ENCODE measurements at regions not wholly inside any gene's neighbourhood (a gene's known extent, or its start where the extent isn't known, plus 50 kb on each side); places are given as distances from the start of the nearest gene placed in this dataset.

GRCh38 chr5:155952486-155953089, 374.4 kb upstream of the SGCD start:
- Histone ChIP-seq H3K79me2 (ENCODE audit: control insufficient read depth in 1 of 2, insufficient read depth in 2 of 2, low read length in 2 of 2) (no peaks in the 10 kb centered on the region), H4K20me1 (replicated peaks in 1 of 2; ENCODE audit: control insufficient read depth in 1 of 2, insufficient read depth in 2 of 2, low read length in 2 of 2) (no peaks in the 10 kb centered on the region), H3K23ac (ENCODE audit: insufficient read length) (no peak overlapping the region), H4K5ac (ENCODE audit: insufficient read length, low read depth, low read length) (no peak overlapping the region), H2BK15ac (ENCODE audit: low read length) (no peak overlapping the region), H3K27ac (ENCODE audit: low read depth, low read length) (no peak overlapping the region), H4K91ac (replicated peaks; ENCODE audit: insufficient read length, low read length) (no peak overlapping the region), H3K56ac (replicated peaks; ENCODE audit: insufficient read length, low read depth, low read length) (no peak overlapping the region), H2BK120ac (replicated peaks; ENCODE audit: low read depth, low read length) (no peak overlapping the region), H3K4me2 (ENCODE audit: insufficient read depth in 1 of 2, low read depth in 2 of 2, low read length in 2 of 2) (no peak overlapping the region), H2BK5ac (ENCODE audit: low read depth, low read length) (no peak overlapping the region), H3K36me3 (ENCODE audit: control insufficient read depth in 2 of 4, insufficient read depth in 4 of 4, low read length in 3 of 4) (no peaks in the 10 kb centered on the region), H2BK20ac (ENCODE audit: low read length) (no peak overlapping the region), H3K27me3 (replicated peaks in 1 of 4; ENCODE audit: control insufficient read depth in 3 of 4, extremely low read depth in 1 of 4, insufficient read depth in 3 of 4, low read length in 3 of 4) (peaks cover 0 to 1% (median 0%) of the 10 kb centered on the region in 4 experiments; a peak in 1 of 7 replicates), H3K79me1 (ENCODE audit: low read depth, low read length) (no peaks in the 10 kb centered on the region), H2BK12ac (ENCODE audit: low read depth, low read length) (no peak overlapping the region), H3K14ac (ENCODE audit: insufficient read length) (no peak overlapping the region), H4K8ac (ENCODE audit: extremely low read depth, insufficient read depth, low read length) (no peak overlapping the region), H3K4ac (replicated peaks; ENCODE audit: insufficient read length, low read depth, low read length) (no peak overlapping the region), H3K9me3 (ENCODE audit: insufficient read depth in 2 of 2, low read depth in 1 of 2, low read length in 1 of 2) (no peaks in the 10 kb centered on the region), H3K23me2 (ENCODE audit: low read depth, low read length) (no peaks in the 10 kb centered on the region), H3K9ac (replicated peaks in 1 of 4; ENCODE audit: extremely low read depth in 1 of 4, low read depth in 3 of 4, low read length in 3 of 4) (no peak overlapping the region), H3K18ac (ENCODE audit: extremely low read depth, low read length) (no peak overlapping the region), H2AK5ac (ENCODE audit: low read depth, low read length) (no peak overlapping the region), H3K4me1 (replicated peaks in 1 of 4; ENCODE audit: control insufficient read depth in 3 of 4, insufficient read depth in 4 of 4, low read length in 3 of 4) (peaks cover 0 to 6% (median 3%) of the 10 kb centered on the region in 4 experiments; a peak in 1 of 7 replicates), H2AFZ (ENCODE audit: low read length) (no peak overlapping the region), H3K4me3 (ENCODE audit: extremely low read depth in 1 of 4, insufficient read depth in 2 of 4, low read depth in 3 of 4, low read length in 4 of 4) (no peak overlapping the region)
- POLR2A ChIA-PET (ENCODE audit: partially characterized antibody): no interaction called here
- no peak for TF ChIP-seq TCF12 (IDR thresholded peaks at IDR 0.05; ENCODE audit: low read depth, low read length)
- no peak for TF ChIP-seq RNF2 (IDR thresholded peaks at IDR 0.05; ENCODE audit: borderline replicate concordance, low read depth, low read length, missing control alignments, poor library complexity, severe bottlenecking)
- no peak for FAIRE-seq
- CTCF ChIA-PET (ENCODE audit: partially characterized antibody): interaction anchor here (0.6 kb wide), 1 partner anchor 98 kb away, joined by 3 read pairs; no protein-coding TSS in a partner anchor
- DNase-seq (ENCODE audit: low read depth in 1 of 2, low spot score in 2 of 2): no peak
- whole genome bisulfite sequencing, 2 experiments (ENCODE audit: extremely low coverage in 1 of 2, insufficient coverage in 1 of 2, insufficient read length in 1 of 2, insufficient replicate concordance in 2 of 2, low coverage in 1 of 2, low lambda C conversion rate in 2 of 2, missing lambda C conversion rate in 1 of 2): 96% methylated on average over 7 of the region's 7 CpGs; no CpG with 5 or more reads in 1 of the 2 experiments

All from H1 (cell line).